Testis (tissue), 2 donors: ENCODE measurements at regions not wholly inside any gene's neighbourhood (a gene's known extent, or its start where the extent isn't known, plus 50 kb on each side); places are given as distances from the start of the nearest gene placed in this dataset.

Experiments used
- DNase-seq: peaks from one replicate; pipeline ENCODE4 v3.0.0-alpha.2; 2019
- H3K27ac ChIP-seq, 2 donors: fragments of 200-600 bp; sonication (generic); one replicate each; pipeline ENCODE4 v1.5.1; 2019
- H3K27me3 ChIP-seq: fragments of 200-600 bp; sonication (generic); one replicate; pipeline ENCODE4 v1.5.1; 2019
- H3K36me3 ChIP-seq: fragments of 200-600 bp; sonication (generic); one replicate; pipeline ENCODE4 v1.5.1; 2017; ENCODE audit warnings: low read depth; ENCODE audit errors: missing control alignments
- H3K4me1 ChIP-seq: fragments of 200-600 bp; sonication (generic); one replicate; pipeline ENCODE4 v1.5.1; 2019
- H3K4me3 ChIP-seq, 2 donors: fragments of 200-600 bp; sonication (generic); one replicate each; pipeline ENCODE4 v1.5.1; 2017 to 2019
- H3K9me3 ChIP-seq: fragments of 200-600 bp; sonication (generic); one replicate; pipeline ENCODE4 v1.5.1; 2017
- POLR2A ChIP-seq: fragments of 450-650 bp; IDR thresholded peaks from one replicate; pipeline ENCODE4 v1.6.1; 2017; ENCODE audit warnings: antibody characterized with exemption, mild to moderate bottlenecking, moderate library complexity
- WGBS, 2 donors: methylation state at CpG; one replicate each; pipeline ENCODE4 v1.1.5; 2018; 5-methylcytosine and 5-hydroxymethylcytosine counted together
- intact Hi-C: fragments of 100-400 bp; cut with DNase I; formaldehyde crosslinking; loops from one replicate; pipeline ENCODE4 v1.15.1; 2023; ENCODE audit warnings: low total_unique reads
- TF ChIP-seq, protein P1 (sequence below), 3 experiments: fragments of 450-650 bp in 2 of 3; fragments of 200-600 bp in 1 of 3; sonication (generic) in 1 of 3; IDR thresholded peaks; one replicate each; pipeline ENCODE4 v1.5.1; 2016 to 2019; ENCODE audit warnings: antibody characterized with exemption in 3 of 3, mild to moderate bottlenecking in 2 of 3, moderate library complexity in 1 of 3

DNA sequence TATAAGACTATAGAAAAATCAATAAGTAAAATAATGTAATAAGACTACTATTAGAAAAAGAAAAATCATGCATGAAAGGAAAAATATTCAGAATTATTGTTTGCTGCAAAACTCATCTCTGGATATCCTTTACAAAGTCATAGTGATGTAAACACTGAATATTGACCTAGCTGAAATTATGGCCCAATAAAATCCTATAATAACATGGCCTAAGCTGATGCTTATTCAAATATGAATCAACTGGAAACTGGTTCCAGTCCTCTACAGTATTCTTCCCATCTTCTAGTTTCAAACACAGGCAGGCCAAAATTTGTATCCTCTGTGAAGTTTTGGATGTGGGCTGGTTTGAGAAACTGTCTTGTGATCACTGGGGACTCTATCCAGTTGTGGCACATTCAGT is 134.5 kb downstream of the CNTN3 start:
- intact Hi-C loops = no loop called here
- Histone ChIP-seq H3K27me3 (no peaks in the 10 kb centered on the region), H3K9me3 (no peaks in the 10 kb centered on the region), H3K4me3 (no peak overlapping the region), H3K27ac (no peak overlapping the region), H3K4me1 (no peaks in the 10 kb centered on the region), H3K36me3 (no peaks in the 10 kb centered on the region)
- no peak for DNase-seq
- no peak for TF ChIP-seq POLR2A
- TF ChIP-seq, protein P1, sequence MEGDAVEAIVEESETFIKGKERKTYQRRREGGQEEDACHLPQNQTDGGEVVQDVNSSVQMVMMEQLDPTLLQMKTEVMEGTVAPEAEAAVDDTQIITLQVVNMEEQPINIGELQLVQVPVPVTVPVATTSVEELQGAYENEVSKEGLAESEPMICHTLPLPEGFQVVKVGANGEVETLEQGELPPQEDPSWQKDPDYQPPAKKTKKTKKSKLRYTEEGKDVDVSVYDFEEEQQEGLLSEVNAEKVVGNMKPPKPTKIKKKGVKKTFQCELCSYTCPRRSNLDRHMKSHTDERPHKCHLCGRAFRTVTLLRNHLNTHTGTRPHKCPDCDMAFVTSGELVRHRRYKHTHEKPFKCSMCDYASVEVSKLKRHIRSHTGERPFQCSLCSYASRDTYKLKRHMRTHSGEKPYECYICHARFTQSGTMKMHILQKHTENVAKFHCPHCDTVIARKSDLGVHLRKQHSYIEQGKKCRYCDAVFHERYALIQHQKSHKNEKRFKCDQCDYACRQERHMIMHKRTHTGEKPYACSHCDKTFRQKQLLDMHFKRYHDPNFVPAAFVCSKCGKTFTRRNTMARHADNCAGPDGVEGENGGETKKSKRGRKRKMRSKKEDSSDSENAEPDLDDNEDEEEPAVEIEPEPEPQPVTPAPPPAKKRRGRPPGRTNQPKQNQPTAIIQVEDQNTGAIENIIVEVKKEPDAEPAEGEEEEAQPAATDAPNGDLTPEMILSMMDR (IDR thresholded peaks at IDR 0.05) = no peak

DNA sequence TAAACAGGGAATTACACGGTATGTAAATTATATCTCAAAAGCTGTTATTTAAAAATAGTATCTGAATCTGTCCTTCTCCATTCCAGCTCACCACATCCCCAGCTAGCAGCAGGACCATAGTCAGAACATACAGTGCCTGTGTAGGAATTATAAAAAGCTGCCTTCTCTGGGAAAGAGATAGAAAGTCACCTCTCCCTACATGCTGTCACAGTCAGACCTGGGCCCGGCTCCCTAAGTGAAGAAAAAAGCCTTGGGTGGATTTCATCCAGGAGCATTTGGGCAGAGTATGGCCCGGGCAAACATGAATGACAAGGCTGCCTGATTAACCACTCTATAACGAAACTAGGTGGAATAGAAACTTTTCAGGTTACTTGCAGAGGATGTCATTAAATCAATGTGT is 144.1 kb downstream of the CNTN3 start:
- no peak for TF ChIP-seq POLR2A
- TF ChIP-seq, protein P1 (IDR thresholded peaks at IDR 0.05) = no peak
- H3K9me3 ChIP-seq = no peaks in the 10 kb centered on the region
- H3K27ac ChIP-seq = no peak overlapping the region
- no peaks in the 10 kb centered on the region for H3K36me3 ChIP-seq
- H3K4me1 ChIP-seq = no peaks in the 10 kb centered on the region
- 91 to 97% methylated on average over 4 of the region's 4 CpGs for WGBS, 2 donors
- no peak overlapping the region for H3K4me3 ChIP-seq
- DNase-seq = no peak
- H3K27me3 ChIP-seq = no peaks in the 10 kb centered on the region
- intact Hi-C loops = no loop called here

DNA sequence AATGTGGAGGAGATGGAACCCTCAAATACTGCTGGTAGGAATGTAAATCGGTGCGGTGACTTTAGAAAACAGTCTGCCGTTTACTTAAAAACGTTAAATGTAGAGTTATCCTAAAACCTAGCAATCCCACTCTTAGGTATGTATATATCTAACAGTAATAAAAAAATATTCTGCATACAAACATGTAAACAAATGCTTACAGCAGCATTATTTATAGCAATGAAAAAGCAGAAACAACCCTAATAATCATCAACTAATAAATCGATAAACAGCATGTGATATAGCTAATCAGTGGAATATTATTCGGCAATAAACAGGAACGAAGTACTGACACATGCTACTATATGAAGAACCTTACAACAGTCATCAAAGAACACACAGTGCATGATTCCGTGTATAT is 144.7 kb downstream of the CNTN3 start:
- no peak for DNase-seq
- intact Hi-C loops = no loop called here
- Histone ChIP-seq H3K27me3 (no peaks in the 10 kb centered on the region), H3K36me3 (no peaks in the 10 kb centered on the region), H3K27ac (no peak overlapping the region), H3K9me3 (no peaks in the 10 kb centered on the region), H3K4me1 (no peaks in the 10 kb centered on the region), H3K4me3 (no peak overlapping the region)
- TF ChIP-seq POLR2A = no peak
- TF ChIP-seq, protein P1 (IDR thresholded peaks at IDR 0.05) = no peak
- 93 to 95% methylated on average over 8 of the region's 8 CpGs for WGBS, 2 donors

DNA sequence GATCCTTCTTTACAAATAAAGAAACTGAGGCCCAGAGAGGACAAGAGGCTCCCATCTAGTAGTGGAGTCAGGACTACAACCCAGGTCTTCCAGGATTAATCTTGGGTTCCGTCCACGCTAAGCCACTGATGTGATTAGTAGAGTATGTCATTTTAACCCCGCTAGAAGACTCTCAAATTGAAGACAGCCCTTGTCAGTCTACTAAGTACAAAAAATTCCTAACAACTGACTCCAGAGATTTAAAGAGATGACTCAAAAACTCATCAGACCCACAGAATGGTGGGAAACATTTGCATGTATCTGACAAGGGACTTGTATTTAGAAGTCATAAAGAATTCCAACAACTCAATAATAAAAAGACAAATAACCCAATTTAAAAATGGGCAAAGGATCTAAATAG is 145.3 kb downstream of the CNTN3 start:
- intact Hi-C loops = no loop called here
- H3K9me3 ChIP-seq = no peaks in the 10 kb centered on the region
- H3K4me3 ChIP-seq = no peak overlapping the region
- no peaks in the 10 kb centered on the region for H3K4me1 ChIP-seq
- H3K27me3 ChIP-seq = no peaks in the 10 kb centered on the region
- TF ChIP-seq, protein P1 (IDR thresholded peaks at IDR 0.05) = no peak
- TF ChIP-seq POLR2A = no peak
- WGBS, 2 donors = 90 to 91% methylated on average over 3 of the region's 3 CpGs
- H3K36me3 ChIP-seq = no peaks in the 10 kb centered on the region
- no peak overlapping the region for H3K27ac ChIP-seq
- DNase-seq = no peak

DNA sequence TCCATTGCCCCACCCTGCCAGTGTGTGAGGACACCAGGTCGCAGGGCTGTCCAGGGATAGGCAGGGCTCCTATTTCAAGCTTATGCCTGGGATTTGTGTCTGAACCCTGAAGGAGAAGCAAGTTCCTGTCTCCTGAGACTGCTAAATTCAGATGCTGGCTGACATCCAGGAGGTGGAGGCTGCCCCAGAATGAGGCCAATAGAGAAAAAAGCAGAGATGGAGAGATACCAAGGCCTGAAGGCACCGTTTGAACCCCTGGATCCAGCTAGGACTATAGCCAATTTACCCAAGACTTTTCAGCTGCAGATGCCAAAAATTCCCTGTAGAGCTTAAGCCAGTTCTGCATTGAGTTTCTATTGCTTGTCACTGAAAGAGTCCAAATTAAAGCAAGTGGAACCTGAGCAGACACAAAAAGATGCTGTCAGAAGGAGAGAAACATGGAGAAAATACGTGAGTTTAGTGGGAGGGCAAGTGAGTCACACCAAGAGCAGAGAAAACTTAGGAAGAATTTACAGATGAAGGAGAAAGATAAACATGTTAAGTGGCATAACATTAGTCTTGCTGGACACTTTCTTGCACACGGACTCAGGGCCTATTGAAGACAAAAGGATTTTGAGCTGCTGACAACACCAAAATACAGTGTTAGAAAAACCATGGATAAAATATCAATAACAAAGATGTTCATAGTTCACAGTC is 148.6 kb downstream of the CNTN3 start:
- Histone ChIP-seq H3K4me1 (no peaks in the 10 kb centered on the region), H3K27ac (no peak overlapping the region), H3K27me3 (no peaks in the 10 kb centered on the region), H3K4me3 (no peak overlapping the region), H3K9me3 (no peaks in the 10 kb centered on the region), H3K36me3 (no peaks in the 10 kb centered on the region)
- 45 to 54% methylated on average over 4 of the region's 4 CpGs for WGBS, 2 donors
- no peak for TF ChIP-seq POLR2A
- TF ChIP-seq, protein P1 (IDR thresholded peaks at IDR 0.05) = no peak
- no peak for DNase-seq
- intact Hi-C loops = no loop called here
